IMR-90 (cell line): ENCODE measurements at regions not wholly inside any gene's neighbourhood (a gene's known extent, or its start where the extent isn't known, plus 50 kb on each side); places are given as distances from the start of the nearest gene placed in this dataset.

ENCODE experiments used
- BHLHE40 ChIP-seq: fragments of 150-350 bp; IDR thresholded peaks from 2 replicates; pipeline ENCODE4 v1.6.1; 2016; ENCODE audit warnings: mild to moderate bottlenecking, low read depth, low read length
- CHD1 ChIP-seq: IDR thresholded peaks from 2 replicates; pipeline ENCODE4 v1.6.1; 2012; ENCODE audit warnings: low read depth, low read length, improper control_type of control experiment
- CTCF ChIP-seq: conservative IDR thresholded peaks from 2 replicates; pipeline ENCODE4 v1.5.1; 2012; ENCODE audit warnings: mild to moderate bottlenecking, low read depth, low read length, improper control_type of control experiment
- FOS ChIP-seq: fragments of 150-350 bp; IDR thresholded peaks from 2 replicates; pipeline ENCODE4 v1.6.1; 2016; ENCODE audit warnings: low read depth, low read length
- MAFK ChIP-seq: IDR thresholded peaks from 2 replicates; pipeline ENCODE4 v1.6.1; 2012; ENCODE audit warnings: low read depth, low read length, improper control_type of control experiment
- MXI1 ChIP-seq: IDR thresholded peaks from 2 replicates; pipeline ENCODE4 v1.6.1; 2012; ENCODE audit warnings: low read depth, mild to moderate bottlenecking, low read length, moderate library complexity, borderline replicate concordance
- POLR2A ChIP-seq: IDR thresholded peaks from 2 replicates; pipeline ENCODE4 v1.6.1; 2012; ENCODE audit warnings: mild to moderate bottlenecking, low read depth, low read length
- RAD21 ChIP-seq: IDR thresholded peaks from 2 replicates; pipeline ENCODE4 v1.6.1; 2012; ENCODE audit warnings: low read length, improper control_type of control experiment
- RFX5 ChIP-seq: IDR thresholded peaks from 2 replicates; pipeline ENCODE4 v1.8.0; 2012; ENCODE audit warnings: low read depth, mild to moderate bottlenecking, low read length, moderate library complexity
- SMC3 ChIP-seq: fragments of 150-350 bp; IDR thresholded peaks from 2 replicates; pipeline ENCODE4 v1.6.1; 2016; ENCODE audit warnings: low read depth, mild to moderate bottlenecking, antibody characterized with exemption, low read length, moderate library complexity

GRCh38 chr2:147589127-147589526 is 255.7 kb upstream of the ACVR2A start:
- no peak for TF ChIP-seq SMC3
- no peak for TF ChIP-seq RFX5
- no peak for TF ChIP-seq CTCF
- TF ChIP-seq RAD21: no peak
- no peak for TF ChIP-seq BHLHE40
- no peak for TF ChIP-seq POLR2A
- TF ChIP-seq FOS: no peak
- TF ChIP-seq MXI1: no peak
- no peak for TF ChIP-seq MAFK
- TF ChIP-seq CHD1: no peak
